Astrocyte (in vitro differentiated cells and primary cell): ENCODE measurements at regions not wholly inside any gene's neighbourhood (a gene's known extent, or its start where the extent isn't known, plus 50 kb on each side); places are given as distances from the start of the nearest gene placed in this dataset.

Source experiments
- DNase-seq: peaks from one replicate; pipeline ENCODE4 v3.0.0-alpha.2; 2010; ENCODE audit warnings: low read depth
- FAIRE-seq: peaks from 2 replicates; lab custom pipeline; 2011; peaks lifted over from hg19 to GRCh38; lab: Jason Lieb, UNC
- H2AFZ ChIP-seq: 2 replicates; pipeline ENCODE4 v1.6.0; 2012; ENCODE audit warnings: low read depth, low read length, inconsistent platforms
- H3K27ac ChIP-seq: 2 replicates; pipeline ENCODE4 v1.5.1; 2011; ENCODE audit warnings: low read depth, low read length, inconsistent platforms
- H3K27me3 ChIP-seq: 2 replicates; pipeline ENCODE4 v1.6.0; 2011; ENCODE audit warnings: low read length, inconsistent platforms; ENCODE audit not compliant: insufficient read depth
- H3K36me3 ChIP-seq: 2 replicates; pipeline ENCODE4 v1.5.1; 2011; ENCODE audit warnings: low read length, inconsistent platforms; ENCODE audit not compliant: insufficient read depth
- H3K4me1 ChIP-seq: 2 replicates; pipeline ENCODE4 v1.5.1; 2011; ENCODE audit warnings: low read length, inconsistent platforms; ENCODE audit not compliant: insufficient read depth
- H3K4me2 ChIP-seq: 2 replicates; pipeline ENCODE4 v1.6.0; 2012; ENCODE audit warnings: low read length, inconsistent platforms
- H3K4me3 ChIP-seq: 2 replicates; pipeline ENCODE4 v1.5.1; 2011; ENCODE audit warnings: low read depth, mild to moderate bottlenecking, low read length, inconsistent platforms; ENCODE audit not compliant: insufficient read depth
- H3K79me2 ChIP-seq: 2 replicates; pipeline ENCODE4 v1.6.0; 2012; ENCODE audit warnings: mild to moderate bottlenecking, low read length, inconsistent platforms; ENCODE audit not compliant: insufficient read depth
- H3K9ac ChIP-seq: 2 replicates; pipeline ENCODE4 v1.6.0; 2012; ENCODE audit warnings: mild to moderate bottlenecking, low read length, inconsistent platforms
- H3K9me3 ChIP-seq: 2 replicates; pipeline ENCODE4 v1.5.1; 2012; ENCODE audit warnings: low read depth, mild to moderate bottlenecking, low read length, inconsistent platforms; ENCODE audit not compliant: insufficient read depth
- H4K20me1 ChIP-seq: 2 replicates; pipeline ENCODE4 v1.6.0; 2012; ENCODE audit warnings: low read length, inconsistent platforms; ENCODE audit not compliant: insufficient read depth
- H3K27ac Mint-ChIP-seq: one replicate; pipeline ENCODE4 v1.8.0; 2021; ENCODE audit warnings: mild to moderate bottlenecking, mixed read lengths; ENCODE audit not compliant: unreplicated experiment
- H3K27me3 Mint-ChIP-seq: one replicate; pipeline ENCODE4 v1.8.0; 2021; ENCODE audit warnings: low read depth, mixed read lengths; ENCODE audit not compliant: unreplicated experiment
- H3K36me3 Mint-ChIP-seq: one replicate; pipeline ENCODE4 v1.8.0; 2021; ENCODE audit warnings: low read depth, mixed read lengths; ENCODE audit not compliant: unreplicated experiment
- H3K4me1 Mint-ChIP-seq: one replicate; pipeline ENCODE4 v1.8.0; 2021; ENCODE audit warnings: low read depth, mixed read lengths; ENCODE audit not compliant: unreplicated experiment
- H3K4me3 Mint-ChIP-seq: one replicate; pipeline ENCODE4 v1.8.0; 2021; ENCODE audit warnings: mild to moderate bottlenecking, moderate library complexity, mixed read lengths; ENCODE audit not compliant: unreplicated experiment
- H3K9me3 Mint-ChIP-seq: one replicate; pipeline ENCODE4 v1.8.0; 2021; ENCODE audit warnings: mild to moderate bottlenecking, mixed read lengths; ENCODE audit not compliant: unreplicated experiment
- CTCF ChIP-seq: IDR thresholded peaks from 2 replicates; pipeline ENCODE4 v1.5.1; 2011; ENCODE audit warnings: low read depth, mild to moderate bottlenecking, inconsistent platforms, low read length, moderate library complexity; ENCODE audit not compliant: insufficient read depth
- EZH2 ChIP-seq: IDR thresholded peaks from 2 replicates; pipeline ENCODE4 v1.6.1; 2012; ENCODE audit warnings: mild to moderate bottlenecking, low read length, inconsistent platforms; ENCODE audit not compliant: insufficient read depth

GRCh38 chr5:165185716-165186115 lies 1680.3 kb downstream of the MAT2B start:
- Histone ChIP-seq H3K9me3 (peaks cover 3% of the 10 kb centered on the region), H3K4me3 (no peak overlapping the region), H3K27me3 (no peaks in the 10 kb centered on the region), H3K36me3 (no peaks in the 10 kb centered on the region), H3K4me1 (no peaks in the 10 kb centered on the region), H3K27ac (no peak overlapping the region), H3K9ac (no peak overlapping the region), H4K20me1 (no peaks in the 10 kb centered on the region), H3K4me2 (no peak overlapping the region), H2AFZ (no peak overlapping the region), H3K79me2 (no peaks in the 10 kb centered on the region)
- no peaks in the 10 kb centered on the region for H3K4me1 Mint-ChIP-seq
- DNase-seq (no peak), FAIRE-seq (no peak)
- TF ChIP-seq CTCF: no peak
- no peak for TF ChIP-seq EZH2
- H3K9me3 Mint-ChIP-seq: peaks cover 3% of the 10 kb centered on the region
- no peaks in the 10 kb centered on the region for H3K36me3 Mint-ChIP-seq
- no peak overlapping the region for H3K4me3 Mint-ChIP-seq
- H3K27ac Mint-ChIP-seq: no peak overlapping the region
- no peaks in the 10 kb centered on the region for H3K27me3 Mint-ChIP-seq

GRCh38 chr5:165187815-165188214 lies 1682.4 kb downstream of the MAT2B start:
- no peak overlapping the region for H3K27ac ChIP-seq
- H3K4me2 ChIP-seq: no peak overlapping the region
- H3K9me3 Mint-ChIP-seq: peaks cover 3% of the 10 kb centered on the region
- H3K9me3 ChIP-seq: peaks cover 3% of the 10 kb centered on the region
- H3K4me3 ChIP-seq: no peak overlapping the region
- no peak overlapping the region for H3K9ac ChIP-seq
- no peaks in the 10 kb centered on the region for H3K4me1 Mint-ChIP-seq
- H3K36me3 Mint-ChIP-seq: no peaks in the 10 kb centered on the region
- H2AFZ ChIP-seq: no peak overlapping the region
- DNase-seq: no peak
- H3K4me3 Mint-ChIP-seq: no peak overlapping the region
- H3K4me1 ChIP-seq: no peaks in the 10 kb centered on the region
- H3K27ac Mint-ChIP-seq: no peak overlapping the region
- no peak for TF ChIP-seq CTCF
- H3K27me3 Mint-ChIP-seq: no peaks in the 10 kb centered on the region
- H4K20me1 ChIP-seq: no peaks in the 10 kb centered on the region
- H3K79me2 ChIP-seq: no peaks in the 10 kb centered on the region
- no peaks in the 10 kb centered on the region for H3K36me3 ChIP-seq
- no peak for FAIRE-seq
- H3K27me3 ChIP-seq: no peaks in the 10 kb centered on the region

- H3K27ac ChIP-seq: no peak overlapping the region
- Mint-ChIP-seq H3K4me1 (no peaks in the 10 kb centered on the region), H3K27me3 (no peaks in the 10 kb centered on the region), H3K36me3 (no peaks in the 10 kb centered on the region), H3K4me3 (no peak overlapping the region), H3K27ac (no peak overlapping the region), H3K9me3 (peaks cover 3% of the 10 kb centered on the region)
- H3K9ac ChIP-seq: no peak overlapping the region
- no peaks in the 10 kb centered on the region for H3K36me3 ChIP-seq
- H3K27me3 ChIP-seq: no peaks in the 10 kb centered on the region
- DNase-seq (no peak), FAIRE-seq (no peak)
- no peak overlapping the region for H3K4me3 ChIP-seq
- no peaks in the 10 kb centered on the region for H4K20me1 ChIP-seq
- H3K4me1 ChIP-seq: no peaks in the 10 kb centered on the region
- H2AFZ ChIP-seq: no peak overlapping the region
- no peaks in the 10 kb centered on the region for H3K79me2 ChIP-seq
- H3K4me2 ChIP-seq: no peak overlapping the region
- H3K9me3 ChIP-seq: peaks cover 3% of the 10 kb centered on the region
- no peak for TF ChIP-seq EZH2
- no peak for TF ChIP-seq CTCF
Observed at GRCh38 chr5:165188556-165189175, 1683.2 kb downstream of the MAT2B start.
